DOHH2 (cell line): ENCODE measurements at regions not wholly inside any gene's neighbourhood (a gene's known extent, or its start where the extent isn't known, plus 50 kb on each side); places are given as distances from the start of the nearest gene placed in this dataset.

Source experiments
- CTCF ChIP-seq: fragments of 200-600 bp; sonication (generic); IDR thresholded peaks from one replicate; pipeline ENCODE4 v1.5.1; 2014; ENCODE audit warnings: antibody characterized with exemption, mild to moderate bottlenecking, low read depth, low read length; ENCODE audit not compliant: poor library complexity, severe bottlenecking
- EZH2phosphoT487 ChIP-seq: fragments of 200-600 bp; sonication (generic); IDR thresholded peaks from 2 replicates; pipeline ENCODE4 v1.6.1; 2017; ENCODE audit warnings: borderline replicate concordance, mild to moderate bottlenecking, antibody characterized with exemption, low read length, moderate library complexity, mixed read lengths

GRCh38 chr1:201652181-201652580 is 113.3 kb downstream of the NAV1 start:
- no peak for TF ChIP-seq CTCF
- TF ChIP-seq EZH2phosphoT487 = no peak
